ENCODE measurements at regions not wholly inside any gene's neighbourhood (a gene's known extent, or its start where the extent isn't known, plus 50 kb on each side); places are given as distances from the start of the nearest gene placed in this dataset.

GRCh38 chr10:109418795-109419194 is 504.5 kb downstream of the XPNPEP1 start:
- TF ChIP-seq, protein P1, sequence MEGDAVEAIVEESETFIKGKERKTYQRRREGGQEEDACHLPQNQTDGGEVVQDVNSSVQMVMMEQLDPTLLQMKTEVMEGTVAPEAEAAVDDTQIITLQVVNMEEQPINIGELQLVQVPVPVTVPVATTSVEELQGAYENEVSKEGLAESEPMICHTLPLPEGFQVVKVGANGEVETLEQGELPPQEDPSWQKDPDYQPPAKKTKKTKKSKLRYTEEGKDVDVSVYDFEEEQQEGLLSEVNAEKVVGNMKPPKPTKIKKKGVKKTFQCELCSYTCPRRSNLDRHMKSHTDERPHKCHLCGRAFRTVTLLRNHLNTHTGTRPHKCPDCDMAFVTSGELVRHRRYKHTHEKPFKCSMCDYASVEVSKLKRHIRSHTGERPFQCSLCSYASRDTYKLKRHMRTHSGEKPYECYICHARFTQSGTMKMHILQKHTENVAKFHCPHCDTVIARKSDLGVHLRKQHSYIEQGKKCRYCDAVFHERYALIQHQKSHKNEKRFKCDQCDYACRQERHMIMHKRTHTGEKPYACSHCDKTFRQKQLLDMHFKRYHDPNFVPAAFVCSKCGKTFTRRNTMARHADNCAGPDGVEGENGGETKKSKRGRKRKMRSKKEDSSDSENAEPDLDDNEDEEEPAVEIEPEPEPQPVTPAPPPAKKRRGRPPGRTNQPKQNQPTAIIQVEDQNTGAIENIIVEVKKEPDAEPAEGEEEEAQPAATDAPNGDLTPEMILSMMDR (IDR thresholded peaks at IDR 0.05): no peak
- TF ChIP-seq POLR2A (IDR thresholded peaks at IDR 0.05) (no peak), EP300 (IDR thresholded peaks at IDR 0.05) (no peak)

Data from ovary (tissue), 3 donors.